GM12872 (cell line): ENCODE measurements at regions not wholly inside any gene's neighbourhood (a gene's known extent, or its start where the extent isn't known, plus 50 kb on each side); places are given as distances from the start of the nearest gene placed in this dataset.

ENCODE experiments used
- CTCF ChIP-seq: IDR thresholded peaks from 3 replicates; pipeline ENCODE4 v1.5.1; 2011; ENCODE audit warnings: low read depth, mild to moderate bottlenecking, low read length, moderate library complexity; ENCODE audit not compliant: insufficient read depth

- TF ChIP-seq CTCF, result peak; percentile 51
These were observed 163.3 kb downstream of the CRYBB2 start for GRCh38 chr22:25382762-25383161.

- no peak for TF ChIP-seq CTCF
These were observed 163.9 kb downstream of the CRYBB2 start for GRCh38 chr22:25383278-25383820.

- no peak for TF ChIP-seq CTCF
These were observed 164.5 kb downstream of the CRYBB2 start for GRCh38 chr22:25383892-25384291.

GRCh38 chr22:25386538-25386884 is 167.1 kb downstream of the CRYBB2 start:
- TF ChIP-seq CTCF, result no peak

- TF ChIP-seq CTCF, result no peak
These were observed 169.0 kb downstream of the CRYBB2 start for GRCh38 chr22:25388415-25388814.

GRCh38 chr22:25388866-25389540 is 169.6 kb downstream of the CRYBB2 start:
- no peak for TF ChIP-seq CTCF

- no peak for TF ChIP-seq CTCF
These were observed 170.1 kb downstream of the CRYBB2 start for GRCh38 chr22:25389541-25389919.
